Testis (tissue), 2 donors: ENCODE measurements at regions not wholly inside any gene's neighbourhood (a gene's known extent, or its start where the extent isn't known, plus 50 kb on each side); places are given as distances from the start of the nearest gene placed in this dataset.

ENCODE experiments used
- POLR2A ChIP-seq: fragments of 450-650 bp; IDR thresholded peaks from one replicate; pipeline ENCODE4 v1.6.1; 2017; ENCODE audit warnings: antibody characterized with exemption, mild to moderate bottlenecking, moderate library complexity
- TF ChIP-seq, protein P1 (sequence below), 3 experiments: fragments of 450-650 bp in 2 of 3; fragments of 200-600 bp in 1 of 3; sonication (generic) in 1 of 3; IDR thresholded peaks; one replicate each; pipeline ENCODE4 v1.5.1; 2016 to 2019; ENCODE audit warnings: antibody characterized with exemption in 3 of 3, mild to moderate bottlenecking in 2 of 3, moderate library complexity in 1 of 3

DNA sequence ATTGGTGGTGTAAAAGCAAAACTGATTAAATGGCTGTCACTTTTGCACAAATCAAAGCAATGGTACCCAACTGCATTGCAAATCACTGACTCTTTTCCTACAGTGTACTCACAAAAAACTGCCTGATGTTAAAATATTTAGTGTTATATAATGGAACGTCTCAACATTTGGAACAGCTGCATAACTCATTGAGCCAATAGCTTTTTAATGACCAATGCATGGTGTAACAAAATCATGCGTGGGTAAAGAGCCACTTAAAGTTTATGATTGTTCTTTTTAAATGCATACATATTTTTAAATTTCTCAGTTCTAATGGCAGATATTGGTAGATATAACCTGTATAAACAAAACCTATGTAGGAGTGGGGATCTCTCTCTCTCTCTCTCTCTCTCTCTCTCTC, 204.0 kb upstream of the MPHOSPH6 start:
- TF ChIP-seq, protein P1, sequence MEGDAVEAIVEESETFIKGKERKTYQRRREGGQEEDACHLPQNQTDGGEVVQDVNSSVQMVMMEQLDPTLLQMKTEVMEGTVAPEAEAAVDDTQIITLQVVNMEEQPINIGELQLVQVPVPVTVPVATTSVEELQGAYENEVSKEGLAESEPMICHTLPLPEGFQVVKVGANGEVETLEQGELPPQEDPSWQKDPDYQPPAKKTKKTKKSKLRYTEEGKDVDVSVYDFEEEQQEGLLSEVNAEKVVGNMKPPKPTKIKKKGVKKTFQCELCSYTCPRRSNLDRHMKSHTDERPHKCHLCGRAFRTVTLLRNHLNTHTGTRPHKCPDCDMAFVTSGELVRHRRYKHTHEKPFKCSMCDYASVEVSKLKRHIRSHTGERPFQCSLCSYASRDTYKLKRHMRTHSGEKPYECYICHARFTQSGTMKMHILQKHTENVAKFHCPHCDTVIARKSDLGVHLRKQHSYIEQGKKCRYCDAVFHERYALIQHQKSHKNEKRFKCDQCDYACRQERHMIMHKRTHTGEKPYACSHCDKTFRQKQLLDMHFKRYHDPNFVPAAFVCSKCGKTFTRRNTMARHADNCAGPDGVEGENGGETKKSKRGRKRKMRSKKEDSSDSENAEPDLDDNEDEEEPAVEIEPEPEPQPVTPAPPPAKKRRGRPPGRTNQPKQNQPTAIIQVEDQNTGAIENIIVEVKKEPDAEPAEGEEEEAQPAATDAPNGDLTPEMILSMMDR (IDR thresholded peaks at IDR 0.05): no peak
- TF ChIP-seq POLR2A: no peak
